ENCODE measurements at regions not wholly inside any gene's neighbourhood (a gene's known extent, or its start where the extent isn't known, plus 50 kb on each side); places are given as distances from the start of the nearest gene placed in this dataset.

GRCh38 chr3:193983846-193984818 lies 151.8 kb upstream of the HES1 start:
- no peaks in the 10 kb centered on the region for H3K4me1 Mint-ChIP-seq
- no peaks in the 10 kb centered on the region for H3K9me3 Mint-ChIP-seq
- no peak for ATAC-seq (replicated peaks)
- H3K27me3 Mint-ChIP-seq, result peaks cover 14% of the 10 kb centered on the region
- H3K27ac Mint-ChIP-seq, result no peak overlapping the region
- H3K36me3 Mint-ChIP-seq (ENCODE audit: low read depth), result no peaks in the 10 kb centered on the region
- H3K4me3 Mint-ChIP-seq, result no peak overlapping the region

- H3K4me3 Mint-ChIP-seq, result no peak overlapping the region
- no peaks in the 10 kb centered on the region for H3K4me1 Mint-ChIP-seq
- no peaks in the 10 kb centered on the region for H3K9me3 Mint-ChIP-seq
- peaks cover 12% of the 10 kb centered on the region for H3K27me3 Mint-ChIP-seq
- no peak overlapping the region for H3K27ac Mint-ChIP-seq
- ATAC-seq (replicated peaks), result no peak
- H3K36me3 Mint-ChIP-seq (ENCODE audit: low read depth), result no peaks in the 10 kb centered on the region
These were observed 151.1 kb upstream of the HES1 start for GRCh38 chr3:193984876-193985275.

DNA sequence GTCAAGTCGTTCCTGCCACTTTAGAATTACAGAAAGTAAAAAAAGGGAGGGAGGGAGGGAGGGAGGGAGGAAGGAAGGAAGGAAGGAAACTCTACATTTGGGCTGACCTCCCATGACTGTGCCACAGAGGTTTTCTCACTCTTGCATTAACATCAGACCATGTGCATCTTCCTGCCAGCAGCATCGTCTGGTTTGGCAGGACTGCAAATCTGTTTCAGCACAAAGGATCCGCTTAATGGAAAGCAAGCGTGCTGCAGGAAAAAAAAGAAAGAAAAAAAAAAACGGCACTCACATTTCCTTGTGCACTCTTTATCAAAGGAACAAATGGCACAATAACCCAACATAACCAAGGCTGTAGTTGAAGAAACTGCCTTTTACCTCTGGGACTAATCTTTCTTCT lies 148.8 kb upstream of the HES1 start:
- Mint-ChIP-seq H3K36me3 (ENCODE audit: low read depth) (no peaks in the 10 kb centered on the region), H3K4me3 (no peak overlapping the region), H3K27me3 (peaks cover 13% of the 10 kb centered on the region), H3K4me1 (no peaks in the 10 kb centered on the region), H3K9me3 (no peaks in the 10 kb centered on the region), H3K27ac (no peak overlapping the region)
- ATAC-seq (replicated peaks), result no peak

- Mint-ChIP-seq H3K4me3 (no peak overlapping the region), H3K27me3 (peaks cover 21% of the 10 kb centered on the region), H3K9me3 (no peaks in the 10 kb centered on the region), H3K27ac (no peak overlapping the region), H3K4me1 (no peaks in the 10 kb centered on the region), H3K36me3 (ENCODE audit: low read depth) (no peaks in the 10 kb centered on the region)
- ATAC-seq (replicated peaks), result no peak
These were observed 146.8 kb upstream of the HES1 start for GRCh38 chr3:193989186-193989585.

DNA sequence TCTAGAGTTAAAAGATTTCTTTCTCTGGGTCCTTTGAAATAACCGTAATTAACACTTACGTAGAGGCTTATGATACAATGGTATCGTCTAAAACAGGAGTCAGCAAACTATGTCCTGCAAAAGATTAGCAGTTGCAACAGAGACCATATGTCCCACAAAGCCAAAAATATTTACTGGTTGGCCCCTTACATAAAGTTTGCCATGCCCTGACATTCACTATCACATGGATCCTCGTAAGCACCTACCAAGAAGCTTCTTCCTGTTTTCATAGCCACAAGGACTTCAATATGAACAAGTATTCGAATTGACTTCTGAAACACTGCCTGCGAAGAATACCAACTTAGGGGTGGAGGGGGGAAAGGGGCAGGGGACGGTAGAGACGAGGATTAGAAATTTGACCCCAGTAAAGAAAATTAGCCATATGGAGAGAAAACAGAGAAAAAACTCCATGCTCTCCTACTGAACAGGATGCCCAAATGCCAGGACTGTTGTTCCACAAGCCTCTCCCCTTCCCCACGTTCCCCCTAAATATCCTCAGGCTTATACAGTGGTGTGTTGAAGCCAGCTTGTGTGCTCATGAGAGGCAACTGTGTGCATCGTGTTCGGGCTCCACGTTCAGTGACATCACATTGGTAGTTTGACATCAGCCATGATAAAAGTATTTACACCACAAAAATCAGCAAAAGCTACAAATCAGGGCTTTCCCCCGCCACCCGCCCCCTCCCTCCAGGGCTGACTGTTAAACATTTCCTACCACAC lies 144.1 kb upstream of the HES1 start:
- no peak overlapping the region for H3K27ac Mint-ChIP-seq
- H3K9me3 Mint-ChIP-seq, result no peaks in the 10 kb centered on the region
- H3K4me3 Mint-ChIP-seq, result no peak overlapping the region
- no peak for ATAC-seq (replicated peaks)
- peaks cover 27% of the 10 kb centered on the region for H3K27me3 Mint-ChIP-seq
- H3K4me1 Mint-ChIP-seq, result no peaks in the 10 kb centered on the region
- H3K36me3 Mint-ChIP-seq (ENCODE audit: low read depth), result no peaks in the 10 kb centered on the region

- peak; percentile 14 for ATAC-seq (replicated peaks)
These were observed 143.4 kb upstream of the HES1 start for GRCh38 chr3:193992425-193993037.

DNA sequence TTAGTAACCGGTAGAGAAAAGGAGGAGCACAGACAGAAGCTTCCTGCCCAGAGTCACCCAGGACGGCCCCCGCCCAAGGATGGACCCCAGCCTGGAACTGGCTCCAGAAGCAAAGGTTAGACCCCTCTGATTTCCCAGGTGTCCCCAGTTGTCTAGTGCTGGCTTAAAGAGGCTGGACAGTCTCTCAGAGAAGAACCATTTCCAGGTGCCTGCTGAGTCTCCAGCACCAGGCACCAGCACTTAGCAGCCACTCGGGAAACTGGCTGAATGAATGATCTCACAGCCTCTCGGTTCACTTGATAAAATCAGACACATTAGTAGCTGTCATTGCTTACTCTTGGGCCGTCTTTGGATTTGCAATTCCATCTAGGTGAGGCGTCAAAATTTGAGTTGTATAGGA lies 139.7 kb upstream of the HES1 start:
- no peaks in the 10 kb centered on the region for H3K9me3 Mint-ChIP-seq

More at GRCh38 chr3:193992425-193993037, 143.4 kb upstream of the HES1 start:
- H3K4me1 Mint-ChIP-seq, result no peaks in the 10 kb centered on the region
- H3K9me3 Mint-ChIP-seq, result no peaks in the 10 kb centered on the region
- H3K36me3 Mint-ChIP-seq (ENCODE audit: low read depth), result no peaks in the 10 kb centered on the region
- no peak overlapping the region for H3K4me3 Mint-ChIP-seq
- peaks cover 27% of the 10 kb centered on the region for H3K27me3 Mint-ChIP-seq
- no peak overlapping the region for H3K27ac Mint-ChIP-seq

DNA sequence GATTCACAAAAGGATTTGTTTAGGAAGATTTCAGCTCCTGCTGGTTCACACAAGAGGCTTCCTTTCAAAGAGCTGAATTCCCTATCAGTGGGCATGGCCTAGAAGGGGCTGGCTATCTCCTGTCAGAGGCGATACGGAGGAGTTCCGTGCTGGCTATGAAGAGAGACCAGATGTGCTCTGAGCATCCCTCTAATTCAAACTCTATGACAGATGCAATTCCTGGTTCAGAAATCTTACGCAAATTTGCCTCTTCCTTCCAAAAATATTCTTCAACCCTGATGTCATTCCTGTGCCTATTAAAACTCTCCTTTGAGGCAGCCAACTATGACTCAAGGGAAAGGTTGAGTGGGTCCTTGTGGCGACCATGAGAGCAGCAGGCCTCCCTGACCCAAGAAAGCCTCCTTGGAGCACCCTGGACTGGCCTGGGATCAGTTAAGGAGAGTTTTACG lies 139.3 kb upstream of the HES1 start:
- peaks cover 36% of the 10 kb centered on the region for H3K27me3 Mint-ChIP-seq

More for the DNA sequence above, 139.7 kb upstream of the HES1 start:
- H3K27ac Mint-ChIP-seq, result no peak overlapping the region
- no peaks in the 10 kb centered on the region for H3K36me3 Mint-ChIP-seq (ENCODE audit: low read depth)
- no peak for ATAC-seq (replicated peaks)
- peaks cover 34% of the 10 kb centered on the region for H3K27me3 Mint-ChIP-seq
- no peaks in the 10 kb centered on the region for H3K4me1 Mint-ChIP-seq
- H3K4me3 Mint-ChIP-seq, result no peak overlapping the region

DNA sequence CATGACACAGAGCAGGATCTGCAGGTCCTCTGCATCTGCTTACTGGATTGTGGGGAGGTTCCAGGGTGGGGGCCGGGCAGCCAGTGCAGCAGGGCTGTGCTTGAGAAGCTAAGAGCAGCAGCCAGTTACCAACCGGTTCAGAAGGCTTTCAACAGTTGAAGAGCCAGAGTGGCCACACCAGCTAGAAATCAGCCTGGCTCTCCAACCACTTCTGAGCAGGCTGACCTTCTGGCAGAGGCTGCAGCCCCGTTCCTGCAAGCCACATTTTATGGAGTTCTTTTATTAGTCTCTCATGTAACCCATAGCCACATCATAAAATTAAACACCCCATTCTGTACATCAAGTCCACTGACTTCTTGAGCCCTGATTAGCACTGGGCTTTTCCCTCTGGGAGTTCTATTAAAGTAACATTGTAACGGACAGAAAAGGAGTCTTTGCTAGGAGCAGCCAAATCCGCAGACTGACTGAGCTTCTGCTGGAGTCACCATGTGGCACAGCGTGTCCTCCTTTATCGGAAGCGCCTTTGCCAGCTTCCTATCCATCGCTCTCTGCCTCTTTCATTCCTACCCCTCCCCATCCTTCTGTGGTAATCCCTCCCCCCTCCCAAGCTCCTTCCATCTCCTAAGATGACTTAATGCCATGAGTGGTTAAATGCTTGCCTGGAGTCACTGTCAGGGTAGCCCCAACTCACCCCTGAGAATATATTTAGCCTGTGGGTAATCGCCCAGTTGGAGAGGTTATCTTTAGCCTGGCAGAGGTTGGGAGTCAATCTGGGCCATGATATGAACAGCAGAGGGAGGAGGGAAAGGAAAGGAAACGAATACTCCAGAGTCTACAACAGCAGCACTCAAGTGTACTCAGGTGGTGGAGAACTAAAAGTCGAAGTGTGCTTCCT lies 138.5 kb upstream of the HES1 start:
- no peaks in the 10 kb centered on the region for H3K9me3 Mint-ChIP-seq
- H3K4me3 Mint-ChIP-seq, result no peak overlapping the region
- peaks cover 40% of the 10 kb centered on the region for H3K27me3 Mint-ChIP-seq
- no peak overlapping the region for H3K27ac Mint-ChIP-seq
- no peaks in the 10 kb centered on the region for H3K4me1 Mint-ChIP-seq
- ATAC-seq (replicated peaks), result no peak
- no peaks in the 10 kb centered on the region for H3K36me3 Mint-ChIP-seq (ENCODE audit: low read depth)

More for the DNA sequence above, 139.3 kb upstream of the HES1 start:
- Mint-ChIP-seq H3K4me3 (no peak overlapping the region), H3K36me3 (ENCODE audit: low read depth) (no peaks in the 10 kb centered on the region), H3K4me1 (no peaks in the 10 kb centered on the region), H3K9me3 (no peaks in the 10 kb centered on the region), H3K27ac (no peak overlapping the region)
- ATAC-seq (replicated peaks), result no peak

DNA sequence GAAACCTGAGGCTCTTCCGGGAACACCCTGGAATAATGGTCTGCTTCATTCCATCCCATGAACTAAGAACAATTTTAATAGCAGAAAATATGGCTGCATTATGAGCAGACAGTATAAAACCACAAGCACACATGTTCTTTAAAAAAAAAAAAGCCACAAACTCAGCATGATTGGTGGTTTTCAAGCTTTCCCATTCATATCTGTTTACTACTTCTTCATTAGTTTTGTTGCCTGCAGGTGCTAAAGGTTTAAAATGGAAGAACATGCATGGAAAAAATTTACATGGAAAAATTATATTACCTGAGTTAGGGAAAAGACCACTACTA lies 137.9 kb upstream of the HES1 start:
- no peak for ATAC-seq (replicated peaks)
- H3K4me1 Mint-ChIP-seq, result no peaks in the 10 kb centered on the region
- H3K9me3 Mint-ChIP-seq, result no peaks in the 10 kb centered on the region
- H3K4me3 Mint-ChIP-seq, result no peak overlapping the region
- no peaks in the 10 kb centered on the region for H3K36me3 Mint-ChIP-seq (ENCODE audit: low read depth)
- H3K27ac Mint-ChIP-seq, result no peak overlapping the region
- H3K27me3 Mint-ChIP-seq, result peaks cover 39% of the 10 kb centered on the region

DNA sequence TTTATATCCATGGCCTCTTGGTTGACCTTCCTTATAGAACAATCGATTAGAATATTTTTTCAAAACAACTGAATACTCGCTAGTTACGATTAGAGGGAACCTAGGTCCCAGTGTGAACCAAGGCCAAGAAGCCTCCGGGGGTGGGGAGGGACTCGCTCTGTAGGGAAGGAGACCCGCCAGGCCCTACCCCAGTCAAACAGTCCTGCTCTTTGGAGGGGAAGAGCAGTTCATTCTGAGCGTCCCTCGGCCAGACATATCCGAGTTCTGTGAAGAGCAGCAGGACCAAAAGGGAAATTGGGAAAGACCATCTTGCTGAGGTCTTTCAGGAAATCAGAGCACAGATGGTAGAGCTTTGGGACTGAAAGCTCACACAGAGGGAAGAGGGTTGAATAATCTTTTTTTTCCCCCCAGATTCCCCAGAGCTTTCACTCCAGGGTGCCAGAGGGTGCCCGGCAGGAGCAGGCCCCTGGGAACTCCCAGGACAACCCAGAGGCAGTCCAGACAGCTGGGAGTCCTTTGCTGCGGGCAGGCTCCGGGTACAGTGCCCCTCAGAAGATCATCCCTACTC lies 137.2 kb upstream of the HES1 start:
- Mint-ChIP-seq H3K27ac (no peak overlapping the region), H3K4me3 (no peak overlapping the region), H3K27me3 (peaks cover 41% of the 10 kb centered on the region), H3K4me1 (peaks cover 4% of the 10 kb centered on the region), H3K36me3 (ENCODE audit: low read depth) (no peaks in the 10 kb centered on the region), H3K9me3 (no peaks in the 10 kb centered on the region)
- no peak for ATAC-seq (replicated peaks)

- H3K4me1 Mint-ChIP-seq, result peaks cover 5% of the 10 kb centered on the region
- H3K36me3 Mint-ChIP-seq (ENCODE audit: low read depth), result no peaks in the 10 kb centered on the region
- ATAC-seq (replicated peaks), result no peak
- no peak overlapping the region for H3K4me3 Mint-ChIP-seq
- no peaks in the 10 kb centered on the region for H3K9me3 Mint-ChIP-seq
- H3K27me3 Mint-ChIP-seq, result peaks cover 39% of the 10 kb centered on the region
- no peak overlapping the region for H3K27ac Mint-ChIP-seq
These were observed 135.8 kb upstream of the HES1 start for GRCh38 chr3:194000100-194000499.

- H3K27me3 Mint-ChIP-seq, result peaks cover 36% of the 10 kb centered on the region
- peaks cover 5% of the 10 kb centered on the region for H3K4me1 Mint-ChIP-seq
- no peaks in the 10 kb centered on the region for H3K9me3 Mint-ChIP-seq
- no peak for ATAC-seq (replicated peaks)
- H3K27ac Mint-ChIP-seq, result no peak overlapping the region
- no peaks in the 10 kb centered on the region for H3K36me3 Mint-ChIP-seq (ENCODE audit: low read depth)
- H3K4me3 Mint-ChIP-seq, result no peak overlapping the region
These were observed 135.2 kb upstream of the HES1 start for GRCh38 chr3:194000712-194001111.

Measured in activated T-helper 17 cell treated with anti-CD3 and anti-CD28 coated beads, Interleukin-2, amount 50 U/mL, for 72 hours (primary cell).